ENCODE measurements at regions not wholly inside any gene's neighbourhood (a gene's known extent, or its start where the extent isn't known, plus 50 kb on each side); places are given as distances from the start of the nearest gene placed in this dataset.

DNA sequence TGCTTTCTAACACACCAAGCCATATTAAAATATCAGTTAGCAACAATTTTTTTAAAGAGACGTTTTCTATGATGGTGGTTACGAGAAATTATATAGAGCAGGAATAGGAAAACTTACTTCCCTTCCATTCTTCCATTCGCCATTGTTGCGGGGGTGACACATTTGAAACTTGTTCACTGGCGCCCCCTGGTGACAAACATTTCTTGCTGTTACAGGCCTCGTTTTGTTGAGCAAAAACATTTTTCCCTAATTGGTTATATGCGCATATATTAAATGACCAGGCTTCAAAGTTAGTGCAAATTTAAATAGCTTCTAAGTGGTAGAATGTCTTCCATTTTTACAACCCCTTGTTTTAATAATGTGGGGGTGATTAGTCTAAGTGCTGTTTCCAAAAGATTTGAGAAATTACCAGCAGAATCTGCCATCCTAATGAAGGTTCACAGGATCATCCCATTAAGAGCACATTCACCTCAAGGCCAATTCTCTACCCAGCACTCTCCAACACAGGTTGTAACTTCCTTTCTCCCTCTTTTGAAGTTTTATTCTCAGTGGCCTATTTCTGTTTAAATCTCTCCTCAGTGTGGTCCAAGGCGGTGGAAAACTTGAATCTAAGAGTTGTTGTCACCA is 1124.7 kb downstream of the FLRT2 start:
- POLR2A ChIA-PET: no interaction called here

DNA sequence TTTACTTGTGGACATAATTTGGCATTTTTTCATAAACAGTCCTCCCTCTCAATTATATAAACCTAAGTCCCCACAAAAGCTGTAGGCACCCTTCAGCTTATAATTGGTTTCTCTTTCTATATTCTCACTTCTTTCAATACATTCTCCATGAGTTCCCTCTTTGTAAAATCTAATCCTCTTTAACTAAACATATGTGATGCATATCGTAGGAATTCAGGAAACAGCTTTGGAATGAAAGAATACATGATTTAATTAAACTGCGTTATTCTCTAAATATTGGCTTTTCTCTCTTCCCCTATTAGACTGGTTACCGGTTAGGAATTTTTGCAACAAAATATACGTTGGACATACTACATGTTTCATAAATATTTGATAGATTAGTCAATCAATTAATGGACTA is 1122.6 kb downstream of the FLRT2 start:
- no peaks in the 10 kb centered on the region for H3K9me3 ChIP-seq (replicated peaks; ENCODE audit: control insufficient read depth, insufficient read depth, low read length)
- no peak overlapping the region for H3K4me3 ChIP-seq (replicated peaks in 1 of 3; ENCODE audit: insufficient read depth in 1 of 3, low read depth in 1 of 3, low read length in 3 of 3)
- DNase-seq (ENCODE audit: low read depth, low spot score) (no peak), FAIRE-seq (no peak)
- ChIA-PET POLR2A (no interaction called here), CTCF (interaction anchor here (1.7 kb wide), 1 partner anchor 15 kb away, joined by 3 read pairs; no protein-coding TSS in a partner anchor)
- no peaks in the 10 kb centered on the region for H3K9me1 ChIP-seq (replicated peaks; ENCODE audit: control insufficient read depth, extremely low read depth, insufficient read depth, low read length)
- no peak overlapping the region for H3K4me2 ChIP-seq (ENCODE audit: insufficient read depth, low read length)
- no peaks in the 10 kb centered on the region for H3K4me1 ChIP-seq (ENCODE audit: control insufficient read depth, extremely low read depth, insufficient read depth, low read length)
- H4K20me1 ChIP-seq (replicated peaks; ENCODE audit: control insufficient read depth, extremely low read depth, insufficient read depth, low read length): no peaks in the 10 kb centered on the region
- H3K27me3 ChIP-seq (ENCODE audit: control insufficient read depth in 2 of 2, insufficient read depth in 2 of 2, low read length in 2 of 2): no peaks in the 10 kb centered on the region
- TF ChIP-seq POLR2A (IDR thresholded peaks at IDR 0.05; ENCODE audit: low read depth, low read length): no peak
- TF ChIP-seq, protein P1, sequence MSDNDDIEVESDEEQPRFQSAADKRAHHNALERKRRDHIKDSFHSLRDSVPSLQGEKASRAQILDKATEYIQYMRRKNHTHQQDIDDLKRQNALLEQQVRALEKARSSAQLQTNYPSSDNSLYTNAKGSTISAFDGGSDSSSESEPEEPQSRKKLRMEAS (IDR thresholded peaks at IDR 0.05; ENCODE audit: insufficient read depth, insufficient read length): no peak
- no peak for TF ChIP-seq JUN (IDR thresholded peaks at IDR 0.05; ENCODE audit: borderline replicate concordance, insufficient read depth, insufficient read length, low read depth)
- TF ChIP-seq GATA2 (IDR thresholded peaks at IDR 0.05; ENCODE audit: insufficient read depth, insufficient read length, low read depth, low read length): no peak
- no peak for TF ChIP-seq POLR2AphosphoS5 (IDR thresholded peaks at IDR 0.05; ENCODE audit: insufficient read depth, low read depth, low read length)
- TF ChIP-seq MYC (IDR thresholded peaks at IDR 0.05; ENCODE audit: low read depth, low read length): no peak
- no peak for TF ChIP-seq FOS (IDR thresholded peaks at IDR 0.05; ENCODE audit: borderline replicate concordance, insufficient read depth, low read length)
- TF ChIP-seq EZH2 (IDR thresholded peaks at IDR 0.05; ENCODE audit: borderline replicate concordance, low read depth, low read length, severe bottlenecking): no peak
- TF ChIP-seq, protein P2, sequence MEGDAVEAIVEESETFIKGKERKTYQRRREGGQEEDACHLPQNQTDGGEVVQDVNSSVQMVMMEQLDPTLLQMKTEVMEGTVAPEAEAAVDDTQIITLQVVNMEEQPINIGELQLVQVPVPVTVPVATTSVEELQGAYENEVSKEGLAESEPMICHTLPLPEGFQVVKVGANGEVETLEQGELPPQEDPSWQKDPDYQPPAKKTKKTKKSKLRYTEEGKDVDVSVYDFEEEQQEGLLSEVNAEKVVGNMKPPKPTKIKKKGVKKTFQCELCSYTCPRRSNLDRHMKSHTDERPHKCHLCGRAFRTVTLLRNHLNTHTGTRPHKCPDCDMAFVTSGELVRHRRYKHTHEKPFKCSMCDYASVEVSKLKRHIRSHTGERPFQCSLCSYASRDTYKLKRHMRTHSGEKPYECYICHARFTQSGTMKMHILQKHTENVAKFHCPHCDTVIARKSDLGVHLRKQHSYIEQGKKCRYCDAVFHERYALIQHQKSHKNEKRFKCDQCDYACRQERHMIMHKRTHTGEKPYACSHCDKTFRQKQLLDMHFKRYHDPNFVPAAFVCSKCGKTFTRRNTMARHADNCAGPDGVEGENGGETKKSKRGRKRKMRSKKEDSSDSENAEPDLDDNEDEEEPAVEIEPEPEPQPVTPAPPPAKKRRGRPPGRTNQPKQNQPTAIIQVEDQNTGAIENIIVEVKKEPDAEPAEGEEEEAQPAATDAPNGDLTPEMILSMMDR (IDR thresholded peaks at IDR 0.05; ENCODE audit: extremely low read depth in 1 of 2, insufficient read depth in 1 of 2, low read depth in 1 of 2, low read length in 2 of 2): no peak
- no peak overlapping the region for H3K27ac ChIP-seq (ENCODE audit: insufficient read depth, low read depth, low read length)
- H3K79me2 ChIP-seq (ENCODE audit: control insufficient read depth, insufficient read depth, low read length): no peaks in the 10 kb centered on the region
- no peak overlapping the region for H3K9ac ChIP-seq (replicated peaks; ENCODE audit: extremely low read depth, insufficient read depth, low read length)
- dilution Hi-C loops (cut with MboI; ENCODE audit: extremely low pct_ligation_motif_present, low sequenced_read_pairs) (no loop called here), intact Hi-C loops (cut with micrococcal nuclease) (no loop called here)
- BruUV-seq (replicated peaks): no TSS peak
- H2AFZ ChIP-seq (ENCODE audit: low read depth, low read length): no peak overlapping the region
- H3K36me3 ChIP-seq (ENCODE audit: control insufficient read depth in 2 of 2, extremely low read depth in 1 of 2, insufficient read depth in 2 of 2, low read length in 2 of 2): no peaks in the 10 kb centered on the region

More for the DNA sequence above, 1124.7 kb downstream of the FLRT2 start:
- H3K27me3 ChIP-seq (ENCODE audit: control insufficient read depth in 2 of 2, insufficient read depth in 2 of 2, low read length in 2 of 2): no peaks in the 10 kb centered on the region
- no peaks in the 10 kb centered on the region for H3K36me3 ChIP-seq (ENCODE audit: control insufficient read depth in 2 of 2, extremely low read depth in 1 of 2, insufficient read depth in 2 of 2, low read length in 2 of 2)
- CTCF ChIA-PET: no interaction called here
- H3K27ac ChIP-seq (ENCODE audit: insufficient read depth, low read depth, low read length): no peak overlapping the region
- no TSS peak for BruUV-seq (replicated peaks)
- no peak overlapping the region for H3K9ac ChIP-seq (replicated peaks; ENCODE audit: extremely low read depth, insufficient read depth, low read length)
- H2AFZ ChIP-seq (ENCODE audit: low read depth, low read length): no peak overlapping the region
- TF ChIP-seq, protein P2 (IDR thresholded peaks at IDR 0.05; ENCODE audit: extremely low read depth in 1 of 2, insufficient read depth in 1 of 2, low read depth in 1 of 2, low read length in 2 of 2): peak in 1 of 2 donors; percentile 1
- no peak for TF ChIP-seq JUN (IDR thresholded peaks at IDR 0.05; ENCODE audit: borderline replicate concordance, insufficient read depth, insufficient read length, low read depth)
- H3K9me3 ChIP-seq (replicated peaks; ENCODE audit: control insufficient read depth, insufficient read depth, low read length): peaks cover 5% of the 10 kb centered on the region
- H3K79me2 ChIP-seq (ENCODE audit: control insufficient read depth, insufficient read depth, low read length): no peaks in the 10 kb centered on the region
- no peaks in the 10 kb centered on the region for H3K4me1 ChIP-seq (ENCODE audit: control insufficient read depth, extremely low read depth, insufficient read depth, low read length)
- dilution Hi-C loops (cut with MboI; ENCODE audit: extremely low pct_ligation_motif_present, low sequenced_read_pairs): no loop called here
- H4K20me1 ChIP-seq (replicated peaks; ENCODE audit: control insufficient read depth, extremely low read depth, insufficient read depth, low read length): no peaks in the 10 kb centered on the region
- no peak overlapping the region for H3K4me3 ChIP-seq (replicated peaks in 1 of 3; ENCODE audit: insufficient read depth in 1 of 3, low read depth in 1 of 3, low read length in 3 of 3)
- FAIRE-seq (no peak), DNase-seq (ENCODE audit: low read depth, low spot score) (no peak)
- no peaks in the 10 kb centered on the region for H3K9me1 ChIP-seq (replicated peaks; ENCODE audit: control insufficient read depth, extremely low read depth, insufficient read depth, low read length)
- intact Hi-C loops (cut with micrococcal nuclease): no loop called here
- no peak overlapping the region for H3K4me2 ChIP-seq (ENCODE audit: insufficient read depth, low read length)
